Activated T-cell treated with anti-CD3 and anti-CD28 coated beads, Interleukin-2, amount 50 U/mL, for 72 hours (primary cell): ENCODE measurements at regions not wholly inside any gene's neighbourhood (a gene's known extent, or its start where the extent isn't known, plus 50 kb on each side); places are given as distances from the start of the nearest gene placed in this dataset.

Experiments
- ATAC-seq, 2 donors: fragments of 150-1000 bp; cut with Tn5 transposase; replicated peaks in 1 of 2; 2 replicates each; pipeline ENCODE4 v1.10.0; 2021; ENCODE audit warnings: moderate library complexity in 2 of 2, mild to moderate bottlenecking in 1 of 2
- DNase-seq, 2 donors: peaks; one replicate each; pipeline ENCODE4 v3.0.0; 2021 to 2022; ENCODE audit warnings: mixed read lengths in 1 of 2
- H3K27ac Mint-ChIP-seq: one replicate; pipeline ENCODE4 v1.8.0; 2022; ENCODE audit warnings: mild to moderate bottlenecking, moderate library complexity, mixed read lengths
- H3K27me3 Mint-ChIP-seq: one replicate; pipeline ENCODE4 v1.8.0; 2022; ENCODE audit warnings: low read depth, mixed read lengths
- H3K36me3 Mint-ChIP-seq, 2 donors: one replicate each; pipeline ENCODE4 v1.8.0; 2022; ENCODE audit warnings: mixed read lengths in 2 of 2, mild to moderate bottlenecking in 1 of 2; ENCODE audit not compliant: insufficient read depth in 2 of 2
- H3K4me1 Mint-ChIP-seq: one replicate; pipeline ENCODE4 v1.8.0; 2022; ENCODE audit warnings: low read depth, mixed read lengths
- H3K4me3 Mint-ChIP-seq, 2 donors: one replicate each; pipeline ENCODE4 v1.8.0; 2022; ENCODE audit warnings: mild to moderate bottlenecking in 2 of 2, mixed read lengths in 2 of 2, moderate library complexity in 2 of 2
- H3K9me3 Mint-ChIP-seq, 2 donors: one replicate each; pipeline ENCODE4 v1.8.0; 2022; ENCODE audit warnings: mixed read lengths in 2 of 2

DNA sequence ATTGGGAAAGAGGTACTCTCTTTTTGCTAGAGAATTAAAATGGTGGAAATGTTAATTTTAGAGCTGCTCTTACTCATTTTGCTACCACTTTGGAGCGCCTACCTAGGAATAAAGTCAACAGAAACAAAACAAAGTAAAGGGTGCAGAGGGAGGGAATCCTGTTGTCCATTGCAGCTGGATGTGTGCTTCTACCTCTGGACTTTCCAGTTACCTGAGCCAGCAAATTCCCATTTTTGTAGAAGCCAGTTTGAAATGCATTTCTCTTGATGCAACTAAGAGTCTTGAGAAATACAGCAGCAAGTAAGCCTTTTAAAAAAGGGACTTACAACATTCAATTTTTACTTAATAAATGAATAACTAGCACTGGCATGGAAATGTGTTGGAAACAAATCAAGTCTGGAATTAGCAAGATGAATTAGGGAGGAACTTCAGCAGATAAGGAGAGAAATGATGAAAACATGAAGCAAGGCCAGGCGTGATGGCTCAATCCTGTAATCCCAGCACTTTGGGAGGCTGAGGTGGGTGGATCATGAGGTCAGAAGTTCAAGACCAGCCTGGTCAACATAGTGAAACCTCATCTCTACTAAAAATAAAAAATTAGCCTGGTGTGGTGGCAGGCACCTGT lies 113.5 kb upstream of the CTTNBP2 start:
- Mint-ChIP-seq H3K9me3 (peaks cover 3 to 5% of the 10 kb centered on the region in 2 donors), H3K27me3 (no peaks in the 10 kb centered on the region), H3K4me3 (no peak overlapping the region), H3K27ac (no peak overlapping the region), H3K36me3 (no peaks in the 10 kb centered on the region), H3K4me1 (no peaks in the 10 kb centered on the region)
- ATAC-seq, result no peak
- no peak for DNase-seq

GRCh38 chr7:117990834-117991233 lies 117.6 kb upstream of the CTTNBP2 start:
- Mint-ChIP-seq H3K36me3 (no peaks in the 10 kb centered on the region), H3K27ac (no peak overlapping the region)

GRCh38 chr7:117992635-117993376 lies 119.6 kb upstream of the CTTNBP2 start:
- ATAC-seq, result no peak
- no peak overlapping the region for H3K4me3 Mint-ChIP-seq
- peaks cover 3 to 6% of the 10 kb centered on the region in 2 donors for H3K9me3 Mint-ChIP-seq
- no peak for DNase-seq
- no peaks in the 10 kb centered on the region for H3K27me3 Mint-ChIP-seq
- H3K36me3 Mint-ChIP-seq, result no peaks in the 10 kb centered on the region
- no peak overlapping the region for H3K27ac Mint-ChIP-seq
- H3K4me1 Mint-ChIP-seq, result no peaks in the 10 kb centered on the region

More at GRCh38 chr7:117990834-117991233, 117.6 kb upstream of the CTTNBP2 start:
- DNase-seq (no peak), ATAC-seq (no peak)
- H3K4me3 Mint-ChIP-seq, result no peak overlapping the region
- H3K27me3 Mint-ChIP-seq, result no peaks in the 10 kb centered on the region
- no peaks in the 10 kb centered on the region for H3K4me1 Mint-ChIP-seq
- peaks cover 3 to 6% of the 10 kb centered on the region in 2 donors for H3K9me3 Mint-ChIP-seq

GRCh38 chr7:117993377-117994003 lies 120.2 kb upstream of the CTTNBP2 start:
- Mint-ChIP-seq H3K4me1 (no peaks in the 10 kb centered on the region), H3K4me3 (no peak overlapping the region), H3K27me3 (no peaks in the 10 kb centered on the region), H3K9me3 (peaks cover 3 to 4% of the 10 kb centered on the region in 2 donors), H3K36me3 (no peaks in the 10 kb centered on the region), H3K27ac (no peak overlapping the region)
- ATAC-seq, result peak in 1 of 2 donors; percentile 35
- peak in 1 of 2 donors; percentile 8 for DNase-seq

DNA sequence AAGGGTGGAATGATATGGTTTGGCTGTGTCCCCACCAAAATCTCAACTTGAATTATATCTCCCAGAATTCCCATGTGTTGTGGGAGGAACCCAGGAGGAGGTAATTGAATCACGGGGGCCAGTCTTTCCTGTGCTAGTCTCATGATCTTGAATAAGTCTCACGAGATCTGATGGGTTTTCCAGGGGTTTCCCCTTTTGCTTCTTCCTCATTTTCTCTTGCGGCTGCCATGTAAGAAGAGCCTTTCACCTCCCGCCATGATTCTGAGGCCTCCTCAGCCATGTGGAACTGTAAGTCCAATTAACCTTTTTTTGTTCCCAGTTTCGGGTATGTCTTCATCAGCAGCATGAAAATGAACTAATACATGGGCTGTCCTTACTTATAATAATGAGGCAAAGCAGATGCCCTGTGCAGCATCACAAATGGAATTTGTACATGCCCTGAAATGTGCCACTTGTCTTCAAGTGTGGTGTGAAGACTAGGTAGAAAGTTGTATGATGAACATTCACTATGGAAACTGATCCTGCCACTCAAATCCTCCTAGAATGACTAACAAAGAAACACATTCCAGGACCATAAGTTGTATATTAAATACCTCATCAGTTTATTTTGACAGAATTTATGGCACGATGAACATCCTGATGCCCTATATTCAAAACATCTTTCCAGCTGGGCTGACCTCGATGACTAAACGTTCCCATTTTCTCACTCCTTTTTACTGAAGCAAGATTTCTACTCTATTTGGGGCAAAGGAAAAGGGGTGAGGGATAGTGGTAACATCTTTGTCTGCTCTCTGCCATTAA lies 122.8 kb upstream of the CTTNBP2 start:
- H3K27ac Mint-ChIP-seq, result no peak overlapping the region
- H3K36me3 Mint-ChIP-seq, result no peaks in the 10 kb centered on the region
- no peak for DNase-seq
- no peak for ATAC-seq
- no peaks in the 10 kb centered on the region for H3K27me3 Mint-ChIP-seq
- H3K4me1 Mint-ChIP-seq, result no peaks in the 10 kb centered on the region
- H3K4me3 Mint-ChIP-seq, result no peak overlapping the region
- peaks cover 2 to 3% of the 10 kb centered on the region in 2 donors for H3K9me3 Mint-ChIP-seq

GRCh38 chr7:117997862-117998825 lies 124.9 kb upstream of the CTTNBP2 start:
- peaks cover 0 to 5% of the 10 kb centered on the region in 2 donors for H3K9me3 Mint-ChIP-seq
- no peak for ATAC-seq
- H3K27me3 Mint-ChIP-seq, result no peaks in the 10 kb centered on the region
- DNase-seq, result no peak
- no peak overlapping the region for H3K4me3 Mint-ChIP-seq
- H3K4me1 Mint-ChIP-seq, result no peaks in the 10 kb centered on the region
- H3K27ac Mint-ChIP-seq, result no peak overlapping the region
- no peaks in the 10 kb centered on the region for H3K36me3 Mint-ChIP-seq

DNA sequence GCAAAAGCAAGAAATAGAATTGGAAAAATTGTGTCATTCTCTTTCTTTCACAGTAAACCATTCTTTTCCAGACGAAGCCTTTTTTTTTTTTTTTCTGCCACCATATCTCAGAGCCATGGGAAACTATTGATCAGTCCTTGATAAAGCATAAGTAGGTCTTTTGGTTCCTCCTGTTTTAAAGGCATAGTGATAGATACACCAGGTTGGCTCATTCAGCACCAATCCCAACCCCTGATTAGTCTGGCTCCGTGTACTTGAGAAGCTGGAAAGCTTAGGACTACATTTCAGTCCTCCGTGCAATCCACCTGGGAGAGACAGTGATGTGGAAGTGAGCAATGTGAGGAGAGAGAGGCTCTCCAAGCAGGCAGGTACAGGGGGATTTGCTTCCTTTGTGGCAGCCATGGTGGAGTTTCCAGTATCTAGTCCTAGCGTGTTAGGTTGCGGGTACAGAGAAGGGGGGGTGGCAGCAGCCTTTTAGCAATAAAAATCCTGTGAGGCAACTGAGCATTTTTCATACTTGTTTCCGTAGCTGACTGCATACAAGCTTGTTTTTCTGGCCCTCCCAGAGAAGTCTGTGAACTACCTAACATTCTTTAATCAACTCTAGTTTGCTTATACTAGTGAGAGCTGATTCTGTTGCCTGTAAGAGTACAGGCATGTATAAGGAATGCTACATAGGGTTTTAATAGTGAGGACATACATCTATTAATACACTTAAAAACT lies 127.4 kb upstream of the CTTNBP2 start:
- Mint-ChIP-seq H3K27ac (no peak overlapping the region), H3K9me3 (peaks cover 0 to 3% of the 10 kb centered on the region in 2 donors), H3K27me3 (no peaks in the 10 kb centered on the region), H3K4me1 (no peaks in the 10 kb centered on the region), H3K36me3 (no peaks in the 10 kb centered on the region), H3K4me3 (no peak overlapping the region)
- ATAC-seq, result no peak
- no peak for DNase-seq

- ATAC-seq (no peak), DNase-seq (no peak)
- Mint-ChIP-seq H3K36me3 (no peaks in the 10 kb centered on the region), H3K27ac (no peak overlapping the region), H3K27me3 (no peaks in the 10 kb centered on the region), H3K4me1 (no peaks in the 10 kb centered on the region), H3K9me3 (peaks cover 2 to 3% of the 10 kb centered on the region in 2 donors), H3K4me3 (no peak overlapping the region)
Measured at GRCh38 chr7:118003476-118003875, 130.2 kb upstream of the CTTNBP2 start.

- peaks cover 3% of the 10 kb centered on the region in 2 donors for H3K9me3 Mint-ChIP-seq
- H3K27me3 Mint-ChIP-seq, result no peaks in the 10 kb centered on the region
- no peak overlapping the region for H3K4me3 Mint-ChIP-seq
- no peaks in the 10 kb centered on the region for H3K36me3 Mint-ChIP-seq
- ATAC-seq (no peak), DNase-seq (no peak)
- no peaks in the 10 kb centered on the region for H3K4me1 Mint-ChIP-seq
- H3K27ac Mint-ChIP-seq, result no peak overlapping the region
Measured at GRCh38 chr7:118005026-118005425, 131.8 kb upstream of the CTTNBP2 start.

GRCh38 chr7:118006979-118007378 lies 133.7 kb upstream of the CTTNBP2 start:
- H3K36me3 Mint-ChIP-seq, result no peaks in the 10 kb centered on the region
- H3K4me1 Mint-ChIP-seq, result no peaks in the 10 kb centered on the region
- H3K9me3 Mint-ChIP-seq, result peaks cover 3 to 4% of the 10 kb centered on the region in 2 donors
- ATAC-seq, result no peak
- no peak for DNase-seq
- H3K4me3 Mint-ChIP-seq, result no peak overlapping the region
- H3K27ac Mint-ChIP-seq, result no peak overlapping the region
- no peaks in the 10 kb centered on the region for H3K27me3 Mint-ChIP-seq

- H3K27ac Mint-ChIP-seq, result no peak overlapping the region
- H3K27me3 Mint-ChIP-seq, result no peaks in the 10 kb centered on the region
- DNase-seq, result no peak
- H3K9me3 Mint-ChIP-seq, result peaks cover 0 to 4% of the 10 kb centered on the region in 2 donors
- H3K4me3 Mint-ChIP-seq, result no peak overlapping the region
- ATAC-seq, result no peak
- H3K36me3 Mint-ChIP-seq, result no peaks in the 10 kb centered on the region
- no peaks in the 10 kb centered on the region for H3K4me1 Mint-ChIP-seq
Measured at GRCh38 chr7:118009419-118009818, 136.2 kb upstream of the CTTNBP2 start.

GRCh38 chr7:118011652-118012051 lies 138.4 kb upstream of the CTTNBP2 start:
- Mint-ChIP-seq H3K4me1 (no peaks in the 10 kb centered on the region), H3K9me3 (peaks cover 0 to 4% of the 10 kb centered on the region in 2 donors), H3K27ac (no peak overlapping the region), H3K27me3 (no peaks in the 10 kb centered on the region), H3K4me3 (no peak overlapping the region), H3K36me3 (no peaks in the 10 kb centered on the region)
- DNase-seq (no peak), ATAC-seq (no peak)
